GM21390 (cell line): ENCODE measurements at regions not wholly inside any gene's neighbourhood (a gene's known extent, or its start where the extent isn't known, plus 50 kb on each side); places are given as distances from the start of the nearest gene placed in this dataset.

Experiments used
- ATAC-seq: cut with Tn5 transposase; IDR thresholded peaks from one replicate; pipeline ENCODE4 v1.9.1; 2021; ENCODE audit not compliant: unreplicated experiment

GRCh38 chr20:57794600-57795341, 85.0 kb upstream of the PMEPA1 start:
- ATAC-seq = no peak

GRCh38 chr20:57794036-57794435, 84.2 kb upstream of the PMEPA1 start:
- no peak for ATAC-seq

- no peak for ATAC-seq
These were observed 83.6 kb upstream of the PMEPA1 start for GRCh38 chr20:57793421-57793820.

GRCh38 chr20:57792386-57793080, 82.7 kb upstream of the PMEPA1 start:
- ATAC-seq = no peak

GRCh38 chr20:57791966-57792365, 82.2 kb upstream of the PMEPA1 start:
- no peak for ATAC-seq

- no peak for ATAC-seq
These were observed 81.6 kb upstream of the PMEPA1 start for GRCh38 chr20:57791178-57791962.

- no peak for ATAC-seq
These were observed 80.4 kb upstream of the PMEPA1 start for GRCh38 chr20:57790176-57790575.

GRCh38 chr20:57788936-57789613, 79.3 kb upstream of the PMEPA1 start:
- no peak for ATAC-seq

GRCh38 chr20:57787990-57788781, 78.4 kb upstream of the PMEPA1 start:
- ATAC-seq = no peak

GRCh38 chr20:57787151-57787989, 77.6 kb upstream of the PMEPA1 start:
- ATAC-seq = no peak

- no peak for ATAC-seq
These were observed 76.6 kb upstream of the PMEPA1 start for GRCh38 chr20:57786304-57786932.

GRCh38 chr20:57785720-57786119, 75.9 kb upstream of the PMEPA1 start:
- ATAC-seq = no peak

- no peak for ATAC-seq
These were observed 75.2 kb upstream of the PMEPA1 start for GRCh38 chr20:57785061-57785460.

- ATAC-seq = no peak
These were observed 74.4 kb upstream of the PMEPA1 start for GRCh38 chr20:57783956-57784837.

GRCh38 chr20:57783196-57783595, 73.4 kb upstream of the PMEPA1 start:
- ATAC-seq = no peak

- ATAC-seq = no peak
These were observed 72.8 kb upstream of the PMEPA1 start for GRCh38 chr20:57782631-57783041.

- ATAC-seq = no peak
These were observed 72.1 kb upstream of the PMEPA1 start for GRCh38 chr20:57781901-57782300.

- no peak for ATAC-seq
These were observed 71.1 kb upstream of the PMEPA1 start for GRCh38 chr20:57780906-57781305.
